OCI-LY3 (cell line): ENCODE measurements at regions not wholly inside any gene's neighbourhood (a gene's known extent, or its start where the extent isn't known, plus 50 kb on each side); places are given as distances from the start of the nearest gene placed in this dataset.

Experiments
- EZH2phosphoT487 ChIP-seq: fragments of 200-600 bp; shearing (Covaris generic); IDR thresholded peaks from 2 replicates; pipeline ENCODE4 v1.6.1; 2018; ENCODE audit warnings: antibody characterized with exemption, mixed run types, low read depth
- TF ChIP-seq, protein P1 (sequence below): fragments of 200-600, 300-600 bp; sonication (generic); IDR thresholded peaks from 2 replicates; pipeline ENCODE4 v1.5.1; 2014; ENCODE audit warnings: antibody characterized with exemption, low read length, low read depth

GRCh38 chr3:83877910-83878309 is 1080.9 kb upstream of the CADM2 start:
- TF ChIP-seq, protein P1, sequence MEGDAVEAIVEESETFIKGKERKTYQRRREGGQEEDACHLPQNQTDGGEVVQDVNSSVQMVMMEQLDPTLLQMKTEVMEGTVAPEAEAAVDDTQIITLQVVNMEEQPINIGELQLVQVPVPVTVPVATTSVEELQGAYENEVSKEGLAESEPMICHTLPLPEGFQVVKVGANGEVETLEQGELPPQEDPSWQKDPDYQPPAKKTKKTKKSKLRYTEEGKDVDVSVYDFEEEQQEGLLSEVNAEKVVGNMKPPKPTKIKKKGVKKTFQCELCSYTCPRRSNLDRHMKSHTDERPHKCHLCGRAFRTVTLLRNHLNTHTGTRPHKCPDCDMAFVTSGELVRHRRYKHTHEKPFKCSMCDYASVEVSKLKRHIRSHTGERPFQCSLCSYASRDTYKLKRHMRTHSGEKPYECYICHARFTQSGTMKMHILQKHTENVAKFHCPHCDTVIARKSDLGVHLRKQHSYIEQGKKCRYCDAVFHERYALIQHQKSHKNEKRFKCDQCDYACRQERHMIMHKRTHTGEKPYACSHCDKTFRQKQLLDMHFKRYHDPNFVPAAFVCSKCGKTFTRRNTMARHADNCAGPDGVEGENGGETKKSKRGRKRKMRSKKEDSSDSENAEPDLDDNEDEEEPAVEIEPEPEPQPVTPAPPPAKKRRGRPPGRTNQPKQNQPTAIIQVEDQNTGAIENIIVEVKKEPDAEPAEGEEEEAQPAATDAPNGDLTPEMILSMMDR: no peak
- TF ChIP-seq EZH2phosphoT487: no peak
